Upper lobe of right lung (tissue), 1 donor: ENCODE measurements at regions not wholly inside any gene's neighbourhood (a gene's known extent, or its start where the extent isn't known, plus 50 kb on each side); places are given as distances from the start of the nearest gene placed in this dataset.

Experiments used
- ATAC-seq: fragments of 200-7000 bp; cut with Tn5 transposase; one replicate; pipeline ENCODE4 v1.9.1; 2020; ENCODE audit warnings: mild to moderate bottlenecking, moderate library complexity
- DNase-seq: peaks from one replicate; pipeline ENCODE4 v3.0.0-alpha.2; 2020
- H3K27ac ChIP-seq: fragments of 200-600 bp; one replicate; pipeline ENCODE4 v1.8.0; 2022
- H3K27me3 ChIP-seq: fragments of 200-600 bp; one replicate; pipeline ENCODE4 v1.8.0; 2022; ENCODE audit warnings: mild to moderate bottlenecking
- H3K36me3 ChIP-seq: fragments of 200-600 bp; one replicate; pipeline ENCODE4 v1.8.0; 2022
- H3K4me1 ChIP-seq: fragments of 200-600 bp; one replicate; pipeline ENCODE4 v1.8.0; 2022
- H3K4me3 ChIP-seq: fragments of 200-600 bp; one replicate; pipeline ENCODE4 v1.8.0; 2022; ENCODE audit warnings: mild to moderate bottlenecking
- H3K9me3 ChIP-seq: fragments of 200-600 bp; one replicate; pipeline ENCODE4 v1.8.0; 2022
- intact Hi-C: fragments of 100-400 bp; cut with DNase I; formaldehyde crosslinking; loops from one replicate; pipeline ENCODE4 v1.11.0; 2022
- TF ChIP-seq, protein P1 (sequence below): fragments of 200-600 bp; IDR thresholded peaks from one replicate; pipeline ENCODE4 v1.8.0; 2022; ENCODE audit warnings: antibody characterized with exemption
- donor health status: DM: no; HTN: yes; CAD: no; lungs with severe emphysema.

DNA sequence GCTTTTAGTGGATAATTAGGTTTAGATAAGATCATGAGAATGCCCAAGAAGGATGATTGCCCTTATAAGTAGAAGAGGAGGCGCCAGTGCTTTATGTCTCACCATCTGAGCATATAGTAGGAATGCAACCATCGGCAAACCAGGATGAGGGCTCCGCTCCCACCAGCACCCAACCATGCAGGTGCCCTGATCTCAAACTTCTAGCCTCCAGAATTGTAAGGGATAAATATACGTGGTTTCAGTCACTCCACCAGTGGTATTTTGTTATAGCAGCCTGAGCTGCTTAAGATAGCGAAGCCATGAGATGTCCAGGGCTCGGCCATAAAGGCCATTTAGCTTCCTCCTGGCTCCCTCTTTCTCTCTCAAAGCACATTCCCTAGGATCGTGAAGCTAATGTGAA lies 413.9 kb downstream of the MZT1 start:
- TF ChIP-seq, protein P1, sequence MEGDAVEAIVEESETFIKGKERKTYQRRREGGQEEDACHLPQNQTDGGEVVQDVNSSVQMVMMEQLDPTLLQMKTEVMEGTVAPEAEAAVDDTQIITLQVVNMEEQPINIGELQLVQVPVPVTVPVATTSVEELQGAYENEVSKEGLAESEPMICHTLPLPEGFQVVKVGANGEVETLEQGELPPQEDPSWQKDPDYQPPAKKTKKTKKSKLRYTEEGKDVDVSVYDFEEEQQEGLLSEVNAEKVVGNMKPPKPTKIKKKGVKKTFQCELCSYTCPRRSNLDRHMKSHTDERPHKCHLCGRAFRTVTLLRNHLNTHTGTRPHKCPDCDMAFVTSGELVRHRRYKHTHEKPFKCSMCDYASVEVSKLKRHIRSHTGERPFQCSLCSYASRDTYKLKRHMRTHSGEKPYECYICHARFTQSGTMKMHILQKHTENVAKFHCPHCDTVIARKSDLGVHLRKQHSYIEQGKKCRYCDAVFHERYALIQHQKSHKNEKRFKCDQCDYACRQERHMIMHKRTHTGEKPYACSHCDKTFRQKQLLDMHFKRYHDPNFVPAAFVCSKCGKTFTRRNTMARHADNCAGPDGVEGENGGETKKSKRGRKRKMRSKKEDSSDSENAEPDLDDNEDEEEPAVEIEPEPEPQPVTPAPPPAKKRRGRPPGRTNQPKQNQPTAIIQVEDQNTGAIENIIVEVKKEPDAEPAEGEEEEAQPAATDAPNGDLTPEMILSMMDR = no peak
- DNase-seq (no peak), ATAC-seq (no peak)
- intact Hi-C loops = no loop called here
- no peak overlapping the region for H3K27ac ChIP-seq
- H3K27me3 ChIP-seq = no peaks in the 10 kb centered on the region
- no peaks in the 10 kb centered on the region for H3K4me1 ChIP-seq
- H3K4me3 ChIP-seq = no peak overlapping the region
- no peaks in the 10 kb centered on the region for H3K9me3 ChIP-seq
- no peaks in the 10 kb centered on the region for H3K36me3 ChIP-seq

DNA sequence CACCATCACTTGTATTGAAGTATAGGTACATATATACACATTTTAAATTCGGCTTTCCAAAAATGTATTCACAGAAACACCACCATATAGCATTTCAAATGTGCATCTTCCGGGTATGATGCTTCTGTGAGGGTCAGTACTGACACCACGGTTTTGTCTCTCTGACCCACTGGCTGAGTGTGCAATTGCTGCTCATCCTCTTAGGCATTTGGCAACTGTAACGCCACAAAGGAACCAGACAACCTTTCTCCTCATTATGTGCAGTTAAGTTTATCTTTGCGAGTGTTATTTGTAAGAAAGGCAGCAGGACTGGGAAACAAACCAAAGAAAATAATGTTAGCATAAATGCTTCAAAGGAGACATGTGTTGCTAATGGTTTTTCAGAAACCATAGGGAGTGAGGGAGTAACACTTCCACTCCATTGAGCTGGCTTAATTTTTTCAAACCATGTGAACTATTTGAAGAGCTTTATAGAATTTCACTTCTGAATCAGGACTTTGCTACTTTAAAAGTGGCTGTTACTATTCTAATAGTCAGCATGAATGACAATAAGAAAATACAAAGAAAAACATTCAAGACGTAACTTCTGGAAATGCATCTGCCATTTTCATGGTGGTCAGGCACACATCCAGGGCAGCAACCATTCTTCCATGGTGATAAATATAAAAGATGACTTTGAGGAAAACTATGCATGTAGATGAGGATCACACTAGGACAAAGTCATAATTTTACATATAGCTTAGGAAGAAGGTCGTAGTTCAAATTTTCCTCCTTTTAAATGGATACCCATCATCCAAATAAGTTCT lies 423.3 kb downstream of the MZT1 start:
- ATAC-seq = no peak
- TF ChIP-seq, protein P1 = no peak
- H3K9me3 ChIP-seq = no peaks in the 10 kb centered on the region

DNA sequence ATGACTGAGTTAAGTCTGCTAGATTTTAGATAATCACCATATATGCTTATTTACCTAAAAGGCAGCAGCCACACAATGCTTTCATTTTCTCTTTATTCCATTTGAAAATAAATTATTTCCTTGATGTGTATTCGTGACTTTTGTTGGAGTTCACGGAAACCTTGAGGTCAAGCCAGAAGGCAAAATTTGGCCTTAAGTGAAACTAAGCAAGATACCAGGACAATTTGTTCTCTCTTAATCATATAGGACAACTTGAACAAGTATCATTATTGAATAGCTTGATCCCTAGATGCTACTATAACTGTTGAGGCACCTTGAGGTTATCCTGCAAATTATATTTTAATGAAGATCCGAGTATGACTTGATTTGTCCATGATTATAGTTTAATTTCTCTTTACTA lies 429.2 kb upstream of the DACH1 start:
- TF ChIP-seq, protein P1 = no peak
- Histone ChIP-seq H3K27me3 (no peaks in the 10 kb centered on the region), H3K36me3 (no peaks in the 10 kb centered on the region), H3K4me1 (peaks cover 3% of the 10 kb centered on the region), H3K27ac (no peak overlapping the region), H3K4me3 (no peak overlapping the region), H3K9me3 (no peaks in the 10 kb centered on the region)
- ATAC-seq (no peak), DNase-seq (no peak)
- intact Hi-C loops = no loop called here

More for the DNA sequence above, 423.3 kb downstream of the MZT1 start:
- intact Hi-C loops = no loop called here
- H3K27ac ChIP-seq = no peak overlapping the region
- DNase-seq = no peak
- no peak overlapping the region for H3K4me3 ChIP-seq
- H3K27me3 ChIP-seq = no peaks in the 10 kb centered on the region
- no peaks in the 10 kb centered on the region for H3K36me3 ChIP-seq
- no peaks in the 10 kb centered on the region for H3K4me1 ChIP-seq

DNA sequence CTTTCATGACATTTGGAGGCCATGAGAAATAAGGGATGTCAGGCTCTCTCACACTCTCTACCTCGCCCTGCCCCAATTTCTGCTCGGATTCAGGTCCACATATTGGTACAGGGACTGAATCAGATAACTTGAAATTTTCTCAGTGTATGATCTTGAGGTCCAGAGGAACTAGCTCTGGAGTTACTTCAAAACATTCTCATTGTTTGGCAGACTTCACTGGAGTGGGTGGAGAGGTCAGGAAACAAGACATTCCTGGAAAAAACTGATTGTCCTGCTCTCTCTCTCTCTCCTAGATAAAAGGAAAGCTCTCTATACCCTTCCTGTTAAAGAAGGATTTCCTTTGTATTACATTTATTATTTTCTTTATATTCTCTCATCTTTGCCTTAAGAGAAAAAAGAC lies 428.1 kb upstream of the DACH1 start:
- DNase-seq = no peak
- H3K36me3 ChIP-seq = no peaks in the 10 kb centered on the region
- intact Hi-C loops = no loop called here
- H3K4me1 ChIP-seq = peaks cover 3% of the 10 kb centered on the region
- H3K9me3 ChIP-seq = no peaks in the 10 kb centered on the region
- TF ChIP-seq, protein P1 = no peak
- H3K27ac ChIP-seq = no peak overlapping the region
- ATAC-seq = no peak
- H3K4me3 ChIP-seq = no peak overlapping the region
- H3K27me3 ChIP-seq = no peaks in the 10 kb centered on the region

DNA sequence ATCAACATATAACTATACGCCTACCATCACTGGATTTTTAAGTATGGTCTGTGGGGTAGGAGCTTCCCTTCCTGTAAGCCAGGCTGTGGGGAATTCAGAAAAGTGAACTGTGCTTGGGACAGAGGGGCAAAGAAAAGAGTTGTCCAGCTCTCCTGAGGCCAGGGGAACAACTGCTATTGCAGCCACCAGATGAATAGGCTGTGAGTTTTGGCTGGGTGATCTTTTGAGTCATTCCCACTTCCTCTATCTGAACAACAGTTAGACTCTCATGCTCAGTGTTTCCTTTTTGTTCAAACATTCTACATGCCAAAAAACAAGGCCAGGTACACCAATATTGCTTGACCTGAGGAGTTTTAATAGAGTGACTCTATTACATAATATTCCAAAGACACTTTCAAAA lies 426.2 kb upstream of the DACH1 start:
- peaks cover 3% of the 10 kb centered on the region for H3K4me1 ChIP-seq
- no peak for ATAC-seq
- no peak overlapping the region for H3K27ac ChIP-seq
- H3K4me3 ChIP-seq = no peak overlapping the region
- no peak for DNase-seq
- H3K36me3 ChIP-seq = no peaks in the 10 kb centered on the region
- intact Hi-C loops = no loop called here
- H3K9me3 ChIP-seq = no peaks in the 10 kb centered on the region
- no peaks in the 10 kb centered on the region for H3K27me3 ChIP-seq
- TF ChIP-seq, protein P1 = no peak
